ENCODE measurements at regions not wholly inside any gene's neighbourhood (a gene's known extent, or its start where the extent isn't known, plus 50 kb on each side); places are given as distances from the start of the nearest gene placed in this dataset.

DNA sequence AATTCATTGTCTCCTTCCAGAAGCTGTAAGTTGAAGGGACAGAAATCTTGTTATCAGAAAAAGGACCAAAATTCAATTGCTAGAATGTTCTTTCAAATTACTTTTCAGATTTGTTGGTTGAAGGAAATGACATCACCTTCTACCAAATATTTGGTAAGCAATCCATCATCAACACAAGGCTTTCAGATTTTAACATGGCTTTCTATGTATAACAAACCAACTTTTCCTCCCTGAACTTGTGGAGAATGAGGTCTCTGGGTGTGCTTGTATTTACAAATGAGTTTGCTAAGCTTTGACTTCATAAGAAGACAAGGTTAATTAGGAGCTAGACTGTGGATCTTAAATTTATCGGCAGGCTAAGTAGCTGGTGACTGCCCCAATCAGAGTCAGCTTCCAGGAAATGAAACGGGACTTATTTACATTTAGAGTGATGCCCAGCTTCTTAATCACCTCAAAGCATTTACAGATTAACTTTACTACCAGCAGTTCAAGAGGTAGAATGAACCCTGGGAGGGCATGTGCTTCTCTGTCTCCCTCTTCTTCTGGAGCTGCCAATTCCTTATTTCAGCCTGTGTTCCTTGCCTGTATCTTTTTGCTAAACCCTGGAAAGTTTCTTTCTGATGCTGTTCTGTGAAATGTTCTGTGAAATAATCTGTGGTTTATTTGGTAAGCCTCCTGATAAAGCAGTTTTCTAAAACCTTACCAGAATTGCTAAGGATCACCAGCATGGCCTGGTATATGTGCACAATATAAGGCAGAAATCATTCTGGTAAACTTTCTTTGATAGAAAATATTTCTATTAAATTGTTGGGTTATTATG, 248.8 kb upstream of the FZD8 start:
- DNase-seq (ENCODE audit: low read depth) (no peak), FAIRE-seq (no peak)
- Mint-ChIP-seq H3K4me1 (ENCODE audit: low read depth, unreplicated experiment) (peaks cover 8% of the 10 kb centered on the region), H3K4me3 (ENCODE audit: unreplicated experiment) (no peak overlapping the region), H3K27me3 (ENCODE audit: low read depth, unreplicated experiment) (peaks cover 5% of the 10 kb centered on the region), H3K27ac (ENCODE audit: unreplicated experiment) (peak overlapping the region; percentile 10), H3K36me3 (ENCODE audit: low read depth, unreplicated experiment) (no peaks in the 10 kb centered on the region), H3K9me3 (ENCODE audit: unreplicated experiment) (no peaks in the 10 kb centered on the region)
- Histone ChIP-seq H3K9me3 (ENCODE audit: insufficient read depth, low read depth, low read length) (no peaks in the 10 kb centered on the region), H3K4me1 (ENCODE audit: insufficient read depth, low read length) (no peaks in the 10 kb centered on the region), H2AFZ (ENCODE audit: low read depth, low read length) (no peak overlapping the region), H3K79me2 (ENCODE audit: insufficient read depth, low read length) (no peaks in the 10 kb centered on the region), H3K4me3 (ENCODE audit: insufficient read depth, low read depth, low read length) (no peak overlapping the region), H3K36me3 (ENCODE audit: insufficient read depth, low read length) (no peaks in the 10 kb centered on the region), H4K20me1 (ENCODE audit: insufficient read depth, low read length) (no peaks in the 10 kb centered on the region), H3K27ac (ENCODE audit: low read depth, low read length) (no peak overlapping the region), H3K27me3 (ENCODE audit: insufficient read depth, low read length) (no peaks in the 10 kb centered on the region), H3K9ac (ENCODE audit: low read length) (no peak overlapping the region), H3K4me2 (ENCODE audit: low read length) (no peak overlapping the region)
- TF ChIP-seq, protein P1, sequence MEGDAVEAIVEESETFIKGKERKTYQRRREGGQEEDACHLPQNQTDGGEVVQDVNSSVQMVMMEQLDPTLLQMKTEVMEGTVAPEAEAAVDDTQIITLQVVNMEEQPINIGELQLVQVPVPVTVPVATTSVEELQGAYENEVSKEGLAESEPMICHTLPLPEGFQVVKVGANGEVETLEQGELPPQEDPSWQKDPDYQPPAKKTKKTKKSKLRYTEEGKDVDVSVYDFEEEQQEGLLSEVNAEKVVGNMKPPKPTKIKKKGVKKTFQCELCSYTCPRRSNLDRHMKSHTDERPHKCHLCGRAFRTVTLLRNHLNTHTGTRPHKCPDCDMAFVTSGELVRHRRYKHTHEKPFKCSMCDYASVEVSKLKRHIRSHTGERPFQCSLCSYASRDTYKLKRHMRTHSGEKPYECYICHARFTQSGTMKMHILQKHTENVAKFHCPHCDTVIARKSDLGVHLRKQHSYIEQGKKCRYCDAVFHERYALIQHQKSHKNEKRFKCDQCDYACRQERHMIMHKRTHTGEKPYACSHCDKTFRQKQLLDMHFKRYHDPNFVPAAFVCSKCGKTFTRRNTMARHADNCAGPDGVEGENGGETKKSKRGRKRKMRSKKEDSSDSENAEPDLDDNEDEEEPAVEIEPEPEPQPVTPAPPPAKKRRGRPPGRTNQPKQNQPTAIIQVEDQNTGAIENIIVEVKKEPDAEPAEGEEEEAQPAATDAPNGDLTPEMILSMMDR (IDR thresholded peaks at IDR 0.05; ENCODE audit: insufficient read depth, low read depth, low read length), result no peak
- TF ChIP-seq EZH2 (IDR thresholded peaks at IDR 0.05; ENCODE audit: insufficient read depth, low read length), result no peak

DNA sequence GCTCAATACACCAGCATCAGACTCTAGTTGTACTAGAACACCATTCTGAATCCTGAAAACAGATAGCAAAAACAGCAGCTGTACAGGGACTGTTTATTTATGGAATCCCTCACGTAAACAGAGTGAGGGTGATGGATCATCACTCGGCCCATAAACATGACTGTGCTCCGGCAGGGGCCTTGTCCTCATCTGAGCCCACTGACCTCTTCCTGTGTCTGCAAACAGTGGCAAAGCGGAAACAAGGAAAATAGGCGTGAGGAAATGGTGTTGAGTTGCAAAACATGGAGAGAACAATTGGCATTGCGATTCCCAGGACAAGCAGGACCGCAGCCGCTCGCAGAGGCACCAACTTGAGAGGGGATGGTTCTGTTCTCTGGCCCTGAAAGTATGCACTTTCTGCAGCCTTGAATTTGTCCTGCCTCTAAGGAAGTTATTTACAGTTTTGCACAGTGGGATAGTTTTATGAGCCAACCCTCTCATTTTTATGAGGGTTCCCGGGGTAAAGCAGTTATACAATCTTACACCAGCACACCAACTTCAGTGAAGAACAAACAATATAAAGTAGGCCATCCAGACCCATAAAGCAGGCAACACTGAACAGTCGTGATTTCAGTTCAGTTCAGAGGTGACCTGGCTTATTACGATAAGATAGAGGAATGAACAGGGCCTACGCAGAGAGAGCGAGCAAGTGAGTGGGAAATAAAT, 248.0 kb upstream of the FZD8 start:
- no peak for TF ChIP-seq EZH2 (IDR thresholded peaks at IDR 0.05; ENCODE audit: insufficient read depth, low read length)
- TF ChIP-seq, protein P1 (IDR thresholded peaks at IDR 0.05; ENCODE audit: insufficient read depth, low read depth, low read length), result no peak
- Mint-ChIP-seq H3K4me1 (ENCODE audit: low read depth, unreplicated experiment) (peaks cover 1% of the 10 kb centered on the region), H3K4me3 (ENCODE audit: unreplicated experiment) (no peak overlapping the region), H3K36me3 (ENCODE audit: low read depth, unreplicated experiment) (no peaks in the 10 kb centered on the region), H3K27me3 (ENCODE audit: low read depth, unreplicated experiment) (peaks cover 5% of the 10 kb centered on the region), H3K9me3 (ENCODE audit: unreplicated experiment) (no peaks in the 10 kb centered on the region), H3K27ac (ENCODE audit: unreplicated experiment) (no peak overlapping the region)
- Histone ChIP-seq H3K4me1 (ENCODE audit: insufficient read depth, low read length) (no peaks in the 10 kb centered on the region), H3K36me3 (ENCODE audit: insufficient read depth, low read length) (no peaks in the 10 kb centered on the region), H3K4me3 (ENCODE audit: insufficient read depth, low read depth, low read length) (no peak overlapping the region), H4K20me1 (ENCODE audit: insufficient read depth, low read length) (no peaks in the 10 kb centered on the region), H3K27ac (ENCODE audit: low read depth, low read length) (no peak overlapping the region), H2AFZ (ENCODE audit: low read depth, low read length) (no peak overlapping the region), H3K4me2 (ENCODE audit: low read length) (no peak overlapping the region), H3K9me3 (ENCODE audit: insufficient read depth, low read depth, low read length) (no peaks in the 10 kb centered on the region), H3K9ac (ENCODE audit: low read length) (no peak overlapping the region), H3K79me2 (ENCODE audit: insufficient read depth, low read length) (no peaks in the 10 kb centered on the region), H3K27me3 (ENCODE audit: insufficient read depth, low read length) (no peaks in the 10 kb centered on the region)
- no peak for DNase-seq (ENCODE audit: low read depth)
- no peak for FAIRE-seq

Measured in astrocyte (in vitro differentiated cells and primary cell).